ENCODE measurements at regions not wholly inside any gene's neighbourhood (a gene's known extent, or its start where the extent isn't known, plus 50 kb on each side); places are given as distances from the start of the nearest gene placed in this dataset.

GRCh38 chr15:31151301-31152233 lies 50.0 kb upstream of the TRPM1 start:
- DNase-seq (ENCODE audit: low read depth in 2 of 2) = no peak

DNA sequence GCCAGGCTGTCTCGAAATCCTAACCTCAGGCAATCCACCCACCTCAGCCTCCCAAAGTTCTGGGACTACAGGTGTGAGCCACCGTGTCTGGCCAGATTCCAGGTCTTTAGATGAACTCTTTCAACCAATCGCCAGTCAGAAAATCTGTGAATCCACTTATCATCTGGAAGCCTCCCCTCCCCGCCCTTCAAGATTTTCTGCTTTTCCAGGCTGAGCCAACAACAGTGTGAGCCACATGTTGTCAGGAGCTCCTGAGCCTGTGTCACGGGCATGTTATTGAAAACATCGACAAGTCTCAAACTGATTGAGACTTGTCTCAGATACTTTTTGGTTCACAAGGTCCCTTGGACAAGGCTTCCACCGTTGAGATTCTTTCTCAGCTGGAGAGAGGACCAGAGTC lies 52.0 kb upstream of the TRPM1 start:
- DNase-seq (ENCODE audit: low read depth in 2 of 2) = no peak

GRCh38 chr15:31155151-31155550 lies 53.6 kb upstream of the TRPM1 start:
- no peak for DNase-seq (ENCODE audit: low read depth in 2 of 2)

DNA sequence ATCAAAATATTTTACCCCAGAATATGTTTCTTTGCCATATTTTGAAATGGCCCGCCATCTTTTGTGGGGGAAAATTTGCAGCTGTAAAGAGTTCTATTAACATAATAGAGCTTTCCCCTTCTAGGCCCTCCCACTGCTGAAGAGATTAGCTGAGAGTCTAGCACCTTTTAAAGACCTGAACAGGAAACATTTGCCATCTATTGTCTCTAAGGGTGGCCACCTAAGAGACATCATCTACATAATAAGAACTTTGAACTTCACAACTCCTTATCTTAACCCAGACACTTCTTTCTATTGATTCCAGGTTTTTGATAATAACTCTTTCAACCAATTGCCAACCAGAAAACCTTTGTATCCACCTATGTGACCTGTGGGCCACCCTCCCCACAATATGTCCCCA lies 54.7 kb upstream of the TRPM1 start:
- DNase-seq (ENCODE audit: low read depth in 2 of 2) = no peak

DNA sequence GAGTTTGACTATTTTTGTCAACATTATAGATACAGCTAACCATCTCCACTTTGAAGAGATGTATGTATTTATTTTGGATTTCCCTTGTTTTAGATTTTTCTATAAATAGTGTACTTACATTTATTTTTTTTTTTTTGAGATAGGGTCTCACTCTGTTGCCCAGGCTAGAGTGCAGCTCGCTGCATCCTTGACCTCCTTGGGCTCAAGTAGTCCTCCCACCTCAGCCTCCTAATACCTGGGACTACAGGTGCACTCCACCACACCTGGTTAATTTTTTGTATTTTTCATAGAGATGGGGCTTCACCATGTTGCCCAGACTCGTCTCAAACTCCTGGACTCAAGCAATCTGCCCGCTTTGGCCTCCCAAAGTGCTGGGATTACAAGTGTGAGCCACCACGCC lies 55.3 kb upstream of the TRPM1 start:
- DNase-seq (ENCODE audit: low read depth in 2 of 2) = no peak

GRCh38 chr15:31157644-31158069 lies 56.1 kb upstream of the TRPM1 start:
- DNase-seq (ENCODE audit: low read depth in 2 of 2) = no peak

- DNase-seq (ENCODE audit: low read depth in 2 of 2) = no peak
These were observed 57.5 kb upstream of the TRPM1 start for GRCh38 chr15:31158858-31159569.

- DNase-seq (ENCODE audit: low read depth in 2 of 2) = no peak
These were observed 58.3 kb upstream of the TRPM1 start for GRCh38 chr15:31159837-31160236.

DNA sequence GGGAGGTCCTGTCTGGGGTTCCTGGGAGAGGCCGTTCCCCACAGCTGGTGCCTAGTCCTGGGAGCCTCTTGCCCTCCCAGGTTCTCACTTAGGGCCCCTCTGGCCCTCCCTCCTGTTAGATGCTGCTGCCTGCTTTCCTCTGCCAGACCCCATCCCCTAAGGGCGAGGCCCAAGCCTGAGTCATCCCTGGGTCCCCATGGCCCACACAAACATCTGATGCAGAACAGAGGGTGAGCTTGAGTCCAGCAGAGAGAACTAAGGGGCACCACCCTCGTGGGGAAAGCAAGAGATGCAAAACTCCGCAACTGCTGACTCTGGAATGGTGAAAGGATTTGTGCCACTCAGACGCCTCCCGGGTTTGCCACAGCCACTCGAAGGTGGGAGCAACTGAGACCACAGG lies 58.8 kb upstream of the TRPM1 start:
- no peak for DNase-seq (ENCODE audit: low read depth in 2 of 2)

DNA sequence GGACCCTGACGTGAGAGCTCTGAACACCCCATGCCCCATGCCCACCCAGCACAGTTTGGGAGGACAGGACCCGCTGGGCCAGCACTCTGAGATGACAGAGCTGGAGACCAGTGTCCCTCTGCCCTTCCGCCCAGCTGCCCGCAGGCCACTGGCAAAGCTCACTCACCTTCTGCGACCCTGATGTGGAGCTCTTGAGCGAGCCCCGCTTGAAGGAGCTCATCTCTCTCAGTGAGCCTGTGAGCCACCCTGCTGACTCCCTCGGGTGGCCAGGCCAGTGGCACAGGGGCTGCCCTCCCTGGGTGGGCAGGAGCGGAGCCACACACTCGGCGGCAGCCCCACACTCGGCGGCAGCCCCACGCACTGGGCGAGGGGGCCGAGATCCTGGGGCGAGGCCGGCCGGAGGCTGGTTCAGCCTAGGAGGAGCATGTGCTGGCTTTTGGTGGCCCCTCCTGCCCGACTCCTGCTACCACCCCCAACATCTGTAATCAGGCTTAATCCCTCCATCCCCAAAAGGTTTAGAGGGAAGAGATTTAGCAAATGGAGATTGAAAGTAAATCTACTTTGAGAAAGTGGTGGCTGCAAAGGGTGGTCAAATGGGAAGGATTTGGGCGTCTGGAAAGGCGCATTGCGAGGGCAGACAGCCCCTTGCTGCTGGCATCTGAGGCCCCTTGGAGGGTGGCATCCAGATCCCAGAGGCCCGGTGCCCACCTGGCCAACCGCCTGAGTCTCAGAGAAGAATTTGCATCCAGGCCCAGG lies 59.4 kb upstream of the TRPM1 start:
- DNase-seq (ENCODE audit: low read depth in 2 of 2) = no peak

DNA sequence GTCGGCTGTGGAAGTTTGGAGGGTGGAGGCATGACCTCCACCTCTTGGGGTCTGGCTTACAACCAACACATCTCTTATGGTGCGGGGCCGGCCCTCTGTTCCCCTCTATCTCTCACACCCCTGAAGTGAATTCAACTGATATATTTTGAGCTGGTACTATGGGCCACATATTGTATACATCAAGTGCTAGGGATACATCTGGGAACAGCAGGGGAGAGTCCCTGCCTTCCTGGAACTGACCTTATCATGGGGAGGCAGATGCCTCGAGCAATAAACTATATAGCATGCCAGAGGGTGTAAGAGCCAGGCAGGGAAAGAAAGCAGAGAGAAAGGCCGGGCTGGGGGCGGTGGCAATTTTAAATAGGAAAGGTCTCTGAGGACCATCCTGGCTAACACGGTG lies 60.4 kb upstream of the TRPM1 start:
- no peak for DNase-seq (ENCODE audit: low read depth in 2 of 2)

DNA sequence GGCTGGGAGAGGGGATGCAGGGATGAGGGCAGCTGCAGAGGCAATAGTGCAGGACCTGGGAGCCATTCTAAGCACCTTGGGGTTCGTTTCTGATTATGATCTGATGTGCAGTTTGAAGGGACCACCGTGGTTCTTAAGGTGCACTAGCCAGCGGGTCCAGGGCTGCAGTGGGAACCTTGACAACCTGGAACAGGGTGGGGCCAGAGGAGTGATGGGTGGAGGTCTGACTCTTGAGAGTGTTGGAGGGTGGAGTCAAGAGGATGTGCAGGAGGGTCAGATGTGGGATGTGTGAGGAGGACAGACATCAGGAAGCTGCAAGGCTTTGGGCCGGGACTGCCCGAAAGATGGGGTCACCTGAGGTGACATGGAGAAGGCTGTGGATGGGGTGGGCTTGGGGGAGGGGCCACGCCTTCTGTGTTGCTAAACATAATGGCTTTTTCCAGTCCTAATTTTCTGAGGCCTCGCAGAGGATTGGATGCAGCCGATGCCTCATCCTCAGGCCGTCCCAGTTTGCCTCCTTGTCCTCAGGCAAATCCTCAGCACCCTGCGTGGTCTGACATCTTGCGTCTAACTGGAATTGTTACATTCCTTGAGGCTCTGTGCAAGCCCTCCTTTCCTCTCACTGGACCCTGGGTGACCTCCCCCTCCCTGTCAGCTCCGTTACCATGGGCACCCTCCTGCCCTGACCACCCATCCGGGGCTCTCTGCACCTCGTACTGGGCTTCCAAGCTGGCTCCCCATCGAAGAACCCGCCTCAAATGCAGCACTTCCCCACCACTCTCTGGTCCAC lies 61.4 kb upstream of the TRPM1 start:
- no peak for DNase-seq (ENCODE audit: low read depth in 2 of 2)

- DNase-seq (ENCODE audit: low read depth in 2 of 2) = no peak
These were observed 62.4 kb upstream of the TRPM1 start for GRCh38 chr15:31163769-31164572.

GRCh38 chr15:31164573-31164912 lies 63.0 kb upstream of the TRPM1 start:
- DNase-seq (ENCODE audit: low read depth in 2 of 2) = no peak

DNA sequence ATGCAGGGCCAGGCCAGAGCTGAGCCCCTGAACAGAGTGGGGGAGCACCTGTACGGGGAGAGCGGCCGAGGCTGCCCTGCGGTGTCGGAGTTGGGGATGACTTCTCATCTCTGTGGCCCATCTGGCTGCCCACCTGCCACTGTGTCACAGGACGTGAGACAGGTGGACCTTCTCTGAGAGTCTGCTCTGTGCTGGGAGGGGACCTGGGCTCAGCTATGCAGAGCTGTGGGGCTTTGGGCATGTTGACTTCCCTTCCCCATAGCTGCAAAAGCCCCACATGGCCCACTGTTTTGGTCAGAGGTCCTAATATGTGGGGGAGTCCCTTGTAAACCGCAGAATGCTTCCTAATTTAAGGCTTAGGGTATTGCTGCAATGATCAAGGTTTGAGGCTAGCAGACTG lies 68.0 kb upstream of the TRPM1 start:
- DNase-seq (ENCODE audit: low read depth in 2 of 2) = no peak

GRCh38 chr15:31171731-31172130 lies 70.2 kb upstream of the TRPM1 start:
- DNase-seq (ENCODE audit: low read depth in 2 of 2) = no peak

- DNase-seq (ENCODE audit: low read depth in 2 of 2) = no peak
These were observed 71.1 kb upstream of the TRPM1 start for GRCh38 chr15:31172606-31173005.

DNA sequence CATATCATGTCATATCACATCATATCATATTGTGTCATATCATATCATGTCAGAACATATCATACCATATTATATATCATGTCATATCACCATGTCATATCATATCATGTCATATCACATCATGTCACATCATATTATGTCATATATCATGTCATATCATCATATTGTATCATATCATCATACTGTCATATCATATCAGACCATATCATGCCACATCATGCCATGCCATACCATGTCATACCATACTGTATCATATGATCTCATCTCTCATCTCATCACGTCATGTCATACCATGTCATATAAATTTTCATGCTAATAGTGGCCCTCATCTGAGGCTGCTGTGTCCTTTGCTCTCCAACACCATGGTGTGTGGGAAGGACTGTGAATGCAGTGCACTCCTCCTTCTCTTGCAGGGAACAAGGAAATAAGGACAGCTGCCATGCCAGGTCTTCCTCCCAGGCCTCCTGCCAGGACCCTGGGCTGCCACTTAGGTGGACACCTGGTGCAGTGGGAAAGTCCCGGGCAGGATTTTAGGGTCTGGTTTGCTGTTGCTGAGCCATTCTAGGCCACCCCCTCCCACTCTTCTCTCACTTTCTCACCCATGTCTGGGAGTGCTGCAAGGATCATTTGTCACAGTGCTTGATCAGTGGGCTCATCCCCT lies 72.4 kb upstream of the TRPM1 start:
- DNase-seq (ENCODE audit: low read depth in 2 of 2) = no peak

- DNase-seq (ENCODE audit: low read depth in 2 of 2) = no peak
These were observed 74.0 kb upstream of the TRPM1 start for GRCh38 chr15:31175484-31175883.

DNA sequence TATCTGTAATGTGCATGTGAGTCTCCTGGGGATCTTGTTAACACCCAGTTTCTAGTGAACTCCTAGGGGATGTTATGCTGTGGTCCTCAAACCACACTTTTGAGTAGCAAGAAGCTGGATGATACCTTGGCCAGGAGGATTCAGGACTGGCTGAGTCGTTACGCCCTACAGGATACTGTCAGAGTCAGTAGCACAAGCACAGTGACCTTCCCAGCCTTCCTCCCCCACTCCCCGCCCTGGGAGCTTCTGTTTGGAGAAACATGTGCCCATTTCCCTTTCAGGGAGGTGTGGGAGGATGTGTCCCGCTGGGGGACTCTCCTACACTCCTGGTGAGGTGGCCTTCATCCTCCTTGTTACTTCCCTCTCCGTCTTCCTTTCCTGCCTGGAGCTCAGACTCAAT lies 76.4 kb upstream of the TRPM1 start:
- DNase-seq (ENCODE audit: low read depth in 2 of 2) = no peak
